ENCODE measurements at regions not wholly inside any gene's neighbourhood (a gene's known extent, or its start where the extent isn't known, plus 50 kb on each side); places are given as distances from the start of the nearest gene placed in this dataset.

DNA sequence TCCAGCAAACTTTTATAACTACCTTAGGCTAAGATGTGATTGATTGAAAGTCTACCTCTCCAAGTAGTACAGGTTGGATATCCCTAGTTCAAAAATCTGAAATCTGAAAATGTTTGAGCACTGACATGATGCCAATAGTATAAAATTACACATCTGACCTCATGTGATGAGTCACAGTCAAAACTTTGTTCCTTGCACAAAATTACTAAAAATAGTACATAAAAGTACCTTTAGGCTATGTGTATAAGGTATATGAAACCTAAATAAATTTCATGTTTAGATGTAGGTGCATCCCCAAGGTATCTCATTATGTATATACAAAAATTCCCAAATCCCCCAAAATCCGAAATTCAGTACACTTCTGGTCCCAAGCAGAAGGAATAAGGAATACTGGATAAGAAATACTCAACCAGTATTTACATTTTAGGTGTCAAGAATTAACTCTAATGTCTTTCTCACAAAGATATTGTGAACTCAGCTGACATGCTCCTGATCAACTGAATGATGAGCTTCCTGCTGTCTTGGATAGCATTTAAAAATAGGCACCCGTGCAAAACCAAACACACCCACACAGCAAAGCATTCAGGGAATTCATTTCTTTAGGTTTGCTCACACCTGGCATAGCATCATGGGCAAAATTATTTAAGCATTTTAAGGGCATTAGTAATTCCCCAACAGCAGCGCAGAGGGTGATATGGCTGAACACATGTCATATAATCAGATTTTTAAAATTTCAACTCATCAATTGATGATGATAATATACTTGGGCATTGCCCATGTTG is 497.4 kb upstream of the MEIS1 start:
- WGBS, 2 donors: 76 to 79% methylated on average over 3 of the region's 3 CpGs

GRCh38 chr2:65934992-65935629 is 499.8 kb upstream of the MEIS1 start:
- TF ChIP-seq, protein P1, sequence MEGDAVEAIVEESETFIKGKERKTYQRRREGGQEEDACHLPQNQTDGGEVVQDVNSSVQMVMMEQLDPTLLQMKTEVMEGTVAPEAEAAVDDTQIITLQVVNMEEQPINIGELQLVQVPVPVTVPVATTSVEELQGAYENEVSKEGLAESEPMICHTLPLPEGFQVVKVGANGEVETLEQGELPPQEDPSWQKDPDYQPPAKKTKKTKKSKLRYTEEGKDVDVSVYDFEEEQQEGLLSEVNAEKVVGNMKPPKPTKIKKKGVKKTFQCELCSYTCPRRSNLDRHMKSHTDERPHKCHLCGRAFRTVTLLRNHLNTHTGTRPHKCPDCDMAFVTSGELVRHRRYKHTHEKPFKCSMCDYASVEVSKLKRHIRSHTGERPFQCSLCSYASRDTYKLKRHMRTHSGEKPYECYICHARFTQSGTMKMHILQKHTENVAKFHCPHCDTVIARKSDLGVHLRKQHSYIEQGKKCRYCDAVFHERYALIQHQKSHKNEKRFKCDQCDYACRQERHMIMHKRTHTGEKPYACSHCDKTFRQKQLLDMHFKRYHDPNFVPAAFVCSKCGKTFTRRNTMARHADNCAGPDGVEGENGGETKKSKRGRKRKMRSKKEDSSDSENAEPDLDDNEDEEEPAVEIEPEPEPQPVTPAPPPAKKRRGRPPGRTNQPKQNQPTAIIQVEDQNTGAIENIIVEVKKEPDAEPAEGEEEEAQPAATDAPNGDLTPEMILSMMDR (IDR thresholded peaks at IDR 0.05): no peak
- TF ChIP-seq POLR2A (IDR thresholded peaks at IDR 0.05): no peak
- no peaks in the 10 kb centered on the region for H3K36me3 ChIP-seq (replicated peaks in 1 of 2; ENCODE audit: insufficient read depth in 1 of 2, low read depth in 2 of 2)
- DNase-seq: no peak
- intact Hi-C loops (cut with DNase I): no loop called here
- ATAC-seq: no peak
- no peak overlapping the region for H3K4me3 ChIP-seq
- no peaks in the 10 kb centered on the region for H3K27me3 ChIP-seq
- H3K9me3 ChIP-seq: no peaks in the 10 kb centered on the region
- H3K27ac ChIP-seq: no peak overlapping the region
- 70 to 77% methylated on average over 3 of the region's 3 CpGs for WGBS, 2 donors
- H3K4me1 ChIP-seq: no peaks in the 10 kb centered on the region

More for the DNA sequence above, 497.4 kb upstream of the MEIS1 start:
- no peak overlapping the region for H3K27ac ChIP-seq
- no peaks in the 10 kb centered on the region for H3K4me1 ChIP-seq
- H3K27me3 ChIP-seq: no peaks in the 10 kb centered on the region
- ATAC-seq: no peak
- no peak overlapping the region for H3K4me3 ChIP-seq
- TF ChIP-seq POLR2A (IDR thresholded peaks at IDR 0.05): no peak
- TF ChIP-seq, protein P1 (IDR thresholded peaks at IDR 0.05): no peak
- H3K9me3 ChIP-seq: no peaks in the 10 kb centered on the region
- no peak for DNase-seq
- H3K36me3 ChIP-seq (replicated peaks in 1 of 2; ENCODE audit: insufficient read depth in 1 of 2, low read depth in 2 of 2): no peaks in the 10 kb centered on the region
- intact Hi-C loops (cut with DNase I): no loop called here

DNA sequence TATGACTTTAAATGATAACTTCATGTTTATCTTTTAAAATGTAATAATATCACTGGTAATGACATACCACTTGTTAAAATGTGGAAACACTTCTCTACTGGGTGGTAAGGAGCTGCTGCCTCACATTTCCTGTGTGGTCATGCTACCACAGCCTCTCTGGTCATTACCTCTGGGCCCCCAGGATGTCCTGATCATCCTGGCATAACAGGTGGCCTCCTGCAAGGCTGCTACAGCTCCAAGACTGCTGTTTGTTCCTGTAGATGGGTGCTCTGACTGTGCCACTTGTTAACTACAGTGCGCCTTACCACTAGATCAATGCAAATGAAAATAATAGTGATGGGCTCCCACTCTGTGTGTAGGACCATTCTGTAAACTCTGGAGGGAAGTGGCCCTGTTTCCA is 500.2 kb upstream of the SPRED2 start:
- Histone ChIP-seq H3K27ac (no peak overlapping the region), H3K36me3 (replicated peaks in 1 of 2; ENCODE audit: insufficient read depth in 1 of 2, low read depth in 2 of 2) (no peaks in the 10 kb centered on the region), H3K4me3 (no peak overlapping the region), H3K9me3 (no peaks in the 10 kb centered on the region), H3K27me3 (no peaks in the 10 kb centered on the region), H3K4me1 (no peaks in the 10 kb centered on the region)
- TF ChIP-seq, protein P1 (IDR thresholded peaks at IDR 0.05): no peak
- no peak for TF ChIP-seq POLR2A (IDR thresholded peaks at IDR 0.05)
- no peak for DNase-seq
- 100% methylated on average over 1 of the region's 1 CpG for WGBS, 2 donors
- no peak for ATAC-seq
- intact Hi-C loops (cut with DNase I): no loop called here

- no peak for ATAC-seq
- intact Hi-C loops (cut with DNase I): no loop called here
- H3K27me3 ChIP-seq: no peaks in the 10 kb centered on the region
- 71 to 72% methylated on average over 4 of the region's 4 CpGs for WGBS, 2 donors
- no peaks in the 10 kb centered on the region for H3K4me1 ChIP-seq
- no peak for TF ChIP-seq POLR2A (IDR thresholded peaks at IDR 0.05)
- TF ChIP-seq, protein P1 (IDR thresholded peaks at IDR 0.05): no peak
- no peak overlapping the region for H3K27ac ChIP-seq
- no peaks in the 10 kb centered on the region for H3K9me3 ChIP-seq
- H3K4me3 ChIP-seq: no peak overlapping the region
- no peak for DNase-seq
- no peaks in the 10 kb centered on the region for H3K36me3 ChIP-seq (replicated peaks in 1 of 2; ENCODE audit: insufficient read depth in 1 of 2, low read depth in 2 of 2)
Measured at GRCh38 chr2:65931056-65931455, 498.7 kb upstream of the SPRED2 start.
